ENCODE measurements at regions not wholly inside any gene's neighbourhood (a gene's known extent, or its start where the extent isn't known, plus 50 kb on each side); places are given as distances from the start of the nearest gene placed in this dataset.

DNA sequence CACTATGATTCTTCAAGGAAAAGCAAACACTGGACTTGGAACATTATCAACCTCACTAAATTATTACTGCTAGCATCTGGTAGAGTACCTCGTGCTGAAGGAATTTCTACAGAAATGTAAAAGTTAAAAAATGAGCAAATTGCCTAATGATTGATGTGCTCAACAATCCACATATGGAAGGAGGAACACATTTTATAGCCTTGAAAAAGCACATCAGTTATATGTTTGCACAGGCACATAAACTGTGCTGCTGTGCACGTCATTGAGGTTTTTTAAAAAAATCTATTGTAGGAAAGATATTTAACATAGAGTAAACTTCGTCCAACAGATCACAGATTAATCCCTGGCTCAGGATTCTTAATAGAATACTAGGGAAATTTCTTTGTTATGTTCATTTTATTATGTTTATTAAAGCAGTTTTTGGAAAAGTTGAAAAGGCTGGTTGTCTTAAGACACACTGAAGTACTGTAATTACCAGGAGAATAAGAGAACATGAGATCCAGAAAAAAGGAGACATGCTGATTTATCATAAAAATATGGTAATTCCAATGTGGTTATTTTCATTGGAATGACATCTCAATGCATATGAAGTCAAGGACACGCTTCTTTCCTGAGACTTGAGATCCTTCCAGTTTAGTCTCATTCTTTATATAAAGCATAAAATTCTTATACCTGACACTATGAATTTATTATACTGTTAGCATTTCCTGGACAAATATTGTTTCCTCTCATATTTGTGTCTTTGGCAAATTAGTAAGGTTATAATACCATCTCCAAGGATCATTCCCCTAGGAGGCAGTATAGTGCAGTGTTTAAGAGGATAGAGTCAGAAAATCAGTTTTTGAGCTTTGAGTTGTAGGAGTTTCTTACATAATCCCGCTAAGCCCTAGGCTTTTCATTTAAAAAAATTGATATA is 511.1 kb downstream of the TENT5A start:
- Histone ChIP-seq H3K4me3 (ENCODE audit: low read length) (no peak overlapping the region), H3K9me3 (ENCODE audit: insufficient read depth, low read length) (no peaks in the 10 kb centered on the region; the same call in 1 of the 2 replicates)
- TF ChIP-seq, protein P1, sequence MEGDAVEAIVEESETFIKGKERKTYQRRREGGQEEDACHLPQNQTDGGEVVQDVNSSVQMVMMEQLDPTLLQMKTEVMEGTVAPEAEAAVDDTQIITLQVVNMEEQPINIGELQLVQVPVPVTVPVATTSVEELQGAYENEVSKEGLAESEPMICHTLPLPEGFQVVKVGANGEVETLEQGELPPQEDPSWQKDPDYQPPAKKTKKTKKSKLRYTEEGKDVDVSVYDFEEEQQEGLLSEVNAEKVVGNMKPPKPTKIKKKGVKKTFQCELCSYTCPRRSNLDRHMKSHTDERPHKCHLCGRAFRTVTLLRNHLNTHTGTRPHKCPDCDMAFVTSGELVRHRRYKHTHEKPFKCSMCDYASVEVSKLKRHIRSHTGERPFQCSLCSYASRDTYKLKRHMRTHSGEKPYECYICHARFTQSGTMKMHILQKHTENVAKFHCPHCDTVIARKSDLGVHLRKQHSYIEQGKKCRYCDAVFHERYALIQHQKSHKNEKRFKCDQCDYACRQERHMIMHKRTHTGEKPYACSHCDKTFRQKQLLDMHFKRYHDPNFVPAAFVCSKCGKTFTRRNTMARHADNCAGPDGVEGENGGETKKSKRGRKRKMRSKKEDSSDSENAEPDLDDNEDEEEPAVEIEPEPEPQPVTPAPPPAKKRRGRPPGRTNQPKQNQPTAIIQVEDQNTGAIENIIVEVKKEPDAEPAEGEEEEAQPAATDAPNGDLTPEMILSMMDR (IDR thresholded peaks at IDR 0.05; ENCODE audit: low read depth, low read length), result peak; percentile 81
- no peak for TF ChIP-seq EZH2phosphoT487 (IDR thresholded peaks at IDR 0.05; ENCODE audit: low read depth)

DNA sequence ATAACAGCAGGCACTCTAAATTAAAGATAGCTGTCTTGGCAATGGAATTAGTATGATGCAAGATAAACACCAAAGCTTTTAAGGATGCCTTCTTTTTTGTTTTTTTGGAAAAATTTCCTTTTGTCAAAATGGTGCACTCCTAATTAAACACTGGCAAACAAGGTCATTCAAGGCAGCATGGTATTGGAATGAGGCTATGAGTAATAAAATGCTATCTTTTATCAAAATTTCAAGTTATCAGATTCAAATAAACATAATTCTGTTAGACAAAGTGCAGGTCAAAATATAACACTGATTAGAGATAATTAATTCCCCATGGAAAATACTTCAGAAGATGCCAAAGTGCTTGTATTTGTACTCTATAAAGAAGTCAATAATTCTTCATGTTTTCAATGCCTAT is 514.1 kb downstream of the TENT5A start:
- Histone ChIP-seq H3K9me3 (ENCODE audit: insufficient read depth, low read length) (no peaks in the 10 kb centered on the region), H3K4me1 (ENCODE audit: low read length) (no peaks in the 10 kb centered on the region), H3K9ac (ENCODE audit: low read length) (no peak overlapping the region), H3K36me3 (replicated peaks; ENCODE audit: low read depth, low read length) (no peaks in the 10 kb centered on the region), H3K4me2 (ENCODE audit: low read length) (no peak overlapping the region), H2AFZ (ENCODE audit: low read depth, low read length) (no peak overlapping the region), H3K79me2 (ENCODE audit: low read length) (no peaks in the 10 kb centered on the region), H3K4me3 (ENCODE audit: low read length) (no peak overlapping the region), H4K20me1 (ENCODE audit: insufficient read depth, low read length) (no peaks in the 10 kb centered on the region), H3K27ac (ENCODE audit: low read length) (no peak overlapping the region), H3K27me3 (ENCODE audit: low read depth, low read length) (no peaks in the 10 kb centered on the region)
- no peak for TF ChIP-seq EZH2phosphoT487 (IDR thresholded peaks at IDR 0.05; ENCODE audit: low read depth)
- TF ChIP-seq, protein P1 (IDR thresholded peaks at IDR 0.05; ENCODE audit: low read depth, low read length), result no peak

More for the DNA sequence above, 511.1 kb downstream of the TENT5A start:
- Histone ChIP-seq H3K4me2 (ENCODE audit: low read length) (no peak overlapping the region), H3K36me3 (replicated peaks; ENCODE audit: low read depth, low read length) (no peaks in the 10 kb centered on the region), H3K79me2 (ENCODE audit: low read length) (no peaks in the 10 kb centered on the region), H3K4me1 (ENCODE audit: low read length) (no peaks in the 10 kb centered on the region), H3K27ac (ENCODE audit: low read length) (no peak overlapping the region), H2AFZ (ENCODE audit: low read depth, low read length) (no peak overlapping the region), H3K9ac (ENCODE audit: low read length) (no peak overlapping the region), H3K27me3 (ENCODE audit: low read depth, low read length) (no peaks in the 10 kb centered on the region), H4K20me1 (ENCODE audit: insufficient read depth, low read length) (no peaks in the 10 kb centered on the region)

DNA sequence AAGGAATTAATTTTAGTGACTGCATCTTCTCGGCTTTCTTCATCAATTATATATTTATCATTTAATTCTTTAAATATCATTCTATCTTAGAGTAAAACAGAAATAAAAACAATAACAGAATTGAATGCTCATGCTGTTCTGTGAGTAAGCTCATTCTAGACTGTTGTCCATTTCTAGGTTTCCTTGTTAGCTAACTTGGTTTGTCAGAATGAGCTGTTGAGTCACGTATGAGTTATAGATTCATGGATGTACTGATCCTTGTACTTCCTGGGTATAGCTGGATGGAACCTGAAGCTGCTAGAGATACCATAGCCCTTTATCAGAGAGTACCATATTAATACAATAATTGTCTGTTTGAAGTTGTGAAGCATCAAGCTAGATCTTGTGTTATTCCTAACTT is 515.3 kb downstream of the TENT5A start:
- H3K4me3 ChIP-seq (ENCODE audit: low read length), result no peak overlapping the region
- no peak overlapping the region for H2AFZ ChIP-seq (ENCODE audit: low read depth, low read length)
- H3K36me3 ChIP-seq (replicated peaks; ENCODE audit: low read depth, low read length), result no peaks in the 10 kb centered on the region
- no peak overlapping the region for H3K4me2 ChIP-seq (ENCODE audit: low read length)
- H3K9me3 ChIP-seq (ENCODE audit: insufficient read depth, low read length), result no peaks in the 10 kb centered on the region
- H3K79me2 ChIP-seq (ENCODE audit: low read length), result no peaks in the 10 kb centered on the region
- H3K9ac ChIP-seq (ENCODE audit: low read length), result no peak overlapping the region
- H3K27me3 ChIP-seq (ENCODE audit: low read depth, low read length), result no peaks in the 10 kb centered on the region
- H3K4me1 ChIP-seq (ENCODE audit: low read length), result no peaks in the 10 kb centered on the region
- no peaks in the 10 kb centered on the region for H4K20me1 ChIP-seq (ENCODE audit: insufficient read depth, low read length)
- TF ChIP-seq, protein P1 (IDR thresholded peaks at IDR 0.05; ENCODE audit: low read depth, low read length), result no peak
- TF ChIP-seq EZH2phosphoT487 (IDR thresholded peaks at IDR 0.05; ENCODE audit: low read depth), result no peak
- H3K27ac ChIP-seq (ENCODE audit: low read length), result no peak overlapping the region

DNA sequence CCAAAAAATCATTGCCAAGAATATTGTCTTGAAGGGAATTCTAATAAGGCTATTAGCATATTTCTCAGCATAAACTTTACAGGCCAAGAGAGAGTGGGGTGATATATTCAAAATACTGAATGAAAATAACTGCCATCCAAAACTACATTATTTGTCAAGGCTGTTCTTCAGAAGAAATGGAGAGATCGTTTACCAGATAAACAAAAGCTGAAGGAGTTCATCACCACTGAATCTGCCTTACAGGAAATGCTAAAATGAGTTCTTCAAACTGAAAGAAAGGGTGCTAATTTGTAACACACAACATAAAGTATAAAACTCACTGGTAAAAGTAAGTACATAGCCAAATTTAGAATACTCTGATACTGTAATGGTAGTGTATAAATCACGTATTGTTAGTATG is 517.0 kb downstream of the TENT5A start:
- Histone ChIP-seq H3K27me3 (ENCODE audit: low read depth, low read length) (no peaks in the 10 kb centered on the region), H3K27ac (ENCODE audit: low read length) (no peak overlapping the region), H3K79me2 (ENCODE audit: low read length) (no peaks in the 10 kb centered on the region), H4K20me1 (ENCODE audit: insufficient read depth, low read length) (no peaks in the 10 kb centered on the region), H3K36me3 (replicated peaks; ENCODE audit: low read depth, low read length) (no peaks in the 10 kb centered on the region), H3K4me3 (ENCODE audit: low read length) (no peak overlapping the region), H3K9ac (ENCODE audit: low read length) (no peak overlapping the region), H2AFZ (ENCODE audit: low read depth, low read length) (no peak overlapping the region), H3K4me2 (ENCODE audit: low read length) (no peak overlapping the region), H3K9me3 (ENCODE audit: insufficient read depth, low read length) (no peaks in the 10 kb centered on the region), H3K4me1 (ENCODE audit: low read length) (no peaks in the 10 kb centered on the region)
- TF ChIP-seq, protein P1 (IDR thresholded peaks at IDR 0.05; ENCODE audit: low read depth, low read length), result no peak
- TF ChIP-seq EZH2phosphoT487 (IDR thresholded peaks at IDR 0.05; ENCODE audit: low read depth), result no peak
